Gastroesophageal sphincter (tissue), 4 donors: ENCODE measurements at regions not wholly inside any gene's neighbourhood (a gene's known extent, or its start where the extent isn't known, plus 50 kb on each side); places are given as distances from the start of the nearest gene placed in this dataset.

Experiments used
- ATAC-seq: fragments of 150-250 bp; one replicate; pipeline ENCODE4 v1.9.1; 2016; ENCODE audit warnings: mild to moderate bottlenecking, moderate library complexity
- H3K27ac ChIP-seq, 4 donors: fragments of 200-600 bp; sonication (generic) in 3 of 4; 1 replicate in 3 of 4; 2 replicates in 1 of 4; pipeline ENCODE4 v1.5.1; 2016 to 2019
- H3K27me3 ChIP-seq: fragments of 200-600 bp; sonication (generic); one replicate; pipeline ENCODE4 v1.5.1; 2019
- H3K36me3 ChIP-seq, 2 donors: fragments of 200-600 bp; sonication (generic); one replicate each; pipeline ENCODE4 v1.5.1; 2019; ENCODE audit warnings: control low read depth in 1 of 2
- H3K4me1 ChIP-seq, 3 donors: fragments of 200-600 bp; sonication (generic); 1 replicate in 2 of 3; 2 replicates in 1 of 3; pipeline ENCODE4 v1.5.1; 2016 to 2019; ENCODE audit warnings: control low read depth in 2 of 3
- H3K4me3 ChIP-seq, 2 donors: fragments of 200-600 bp; sonication (generic); one replicate each; pipeline ENCODE4 v1.5.1; 2019; ENCODE audit warnings: mild to moderate bottlenecking in 1 of 2, moderate library complexity in 1 of 2
- H3K9me3 ChIP-seq, 3 donors: fragments of 200-600 bp; sonication (generic); one replicate each; pipeline ENCODE4 v1.5.1; 2017 to 2019; ENCODE audit warnings: control low read depth in 2 of 3
- EP300 ChIP-seq: sonication (generic); formaldehyde crosslinking; IDR thresholded peaks from one replicate; pipeline ENCODE4 v1.6.1; 2017; ENCODE audit warnings: antibody characterized with exemption, mild to moderate bottlenecking
- POLR2A ChIP-seq, 2 donors: fragments of 450-650 bp; IDR thresholded peaks; one replicate each; pipeline ENCODE4 v1.6.1; 2017; ENCODE audit warnings: antibody characterized with exemption in 2 of 2, mild to moderate bottlenecking in 2 of 2, moderate library complexity in 1 of 2
- POLR2AphosphoS5 ChIP-seq: sonication (generic); formaldehyde crosslinking; IDR thresholded peaks from one replicate; pipeline ENCODE4 v1.6.1; 2017; ENCODE audit warnings: antibody characterized with exemption
- WGBS, 2 donors: methylation state at CpG; one replicate each; pipeline ENCODE4 v1.1.5; 2018; ENCODE audit warnings: low coverage in 1 of 2; 5-methylcytosine and 5-hydroxymethylcytosine counted together
- TF ChIP-seq, protein P1 (sequence below), 4 experiments: fragments of 200-600 bp in 2 of 4; fragments of 450-650 bp in 2 of 4; sonication (generic) in 1 of 4; IDR thresholded peaks; one replicate each; pipeline ENCODE4 v1.5.1; 2017 to 2019; ENCODE audit warnings: antibody characterized with exemption in 4 of 4, mild to moderate bottlenecking in 2 of 4, moderate library complexity in 2 of 4

GRCh38 chr5:125256296-125256695, 509.9 kb upstream of the ZNF608 start:
- TF ChIP-seq, protein P1, sequence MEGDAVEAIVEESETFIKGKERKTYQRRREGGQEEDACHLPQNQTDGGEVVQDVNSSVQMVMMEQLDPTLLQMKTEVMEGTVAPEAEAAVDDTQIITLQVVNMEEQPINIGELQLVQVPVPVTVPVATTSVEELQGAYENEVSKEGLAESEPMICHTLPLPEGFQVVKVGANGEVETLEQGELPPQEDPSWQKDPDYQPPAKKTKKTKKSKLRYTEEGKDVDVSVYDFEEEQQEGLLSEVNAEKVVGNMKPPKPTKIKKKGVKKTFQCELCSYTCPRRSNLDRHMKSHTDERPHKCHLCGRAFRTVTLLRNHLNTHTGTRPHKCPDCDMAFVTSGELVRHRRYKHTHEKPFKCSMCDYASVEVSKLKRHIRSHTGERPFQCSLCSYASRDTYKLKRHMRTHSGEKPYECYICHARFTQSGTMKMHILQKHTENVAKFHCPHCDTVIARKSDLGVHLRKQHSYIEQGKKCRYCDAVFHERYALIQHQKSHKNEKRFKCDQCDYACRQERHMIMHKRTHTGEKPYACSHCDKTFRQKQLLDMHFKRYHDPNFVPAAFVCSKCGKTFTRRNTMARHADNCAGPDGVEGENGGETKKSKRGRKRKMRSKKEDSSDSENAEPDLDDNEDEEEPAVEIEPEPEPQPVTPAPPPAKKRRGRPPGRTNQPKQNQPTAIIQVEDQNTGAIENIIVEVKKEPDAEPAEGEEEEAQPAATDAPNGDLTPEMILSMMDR (IDR thresholded peaks at IDR 0.05): no peak
- TF ChIP-seq EP300 (no peak), POLR2A (IDR thresholded peaks at IDR 0.05) (no peak)
- no peak overlapping the region for H3K27ac ChIP-seq
- H3K36me3 ChIP-seq: no peaks in the 10 kb centered on the region
- no peaks in the 10 kb centered on the region for H3K4me1 ChIP-seq
- 89 to 93% methylated on average over 2 to 3 of the region's 3 CpGs for WGBS, 2 donors
- H3K27me3 ChIP-seq: no peaks in the 10 kb centered on the region
- no peak overlapping the region for H3K4me3 ChIP-seq
- peaks cover 0 to 21% (median 0%) of the 10 kb centered on the region in 3 donors for H3K9me3 ChIP-seq
- no peak for ATAC-seq

GRCh38 chr5:125257057-125257972, 510.9 kb upstream of the ZNF608 start:
- Histone ChIP-seq H3K36me3 (no peaks in the 10 kb centered on the region), H3K9me3 (peaks cover 0 to 28% (median 0%) of the 10 kb centered on the region in 3 donors), H3K4me1 (no peaks in the 10 kb centered on the region), H3K27me3 (no peaks in the 10 kb centered on the region), H3K27ac (no peak overlapping the region), H3K4me3 (no peak overlapping the region)
- no peak for TF ChIP-seq EP300
- no peak for TF ChIP-seq POLR2AphosphoS5
- no peak for TF ChIP-seq POLR2A (IDR thresholded peaks at IDR 0.05)
- TF ChIP-seq, protein P1 (IDR thresholded peaks at IDR 0.05): no peak
- ATAC-seq: no peak
- WGBS, 2 donors: 25 to 68% methylated on average over 4 of the region's 4 CpGs

DNA sequence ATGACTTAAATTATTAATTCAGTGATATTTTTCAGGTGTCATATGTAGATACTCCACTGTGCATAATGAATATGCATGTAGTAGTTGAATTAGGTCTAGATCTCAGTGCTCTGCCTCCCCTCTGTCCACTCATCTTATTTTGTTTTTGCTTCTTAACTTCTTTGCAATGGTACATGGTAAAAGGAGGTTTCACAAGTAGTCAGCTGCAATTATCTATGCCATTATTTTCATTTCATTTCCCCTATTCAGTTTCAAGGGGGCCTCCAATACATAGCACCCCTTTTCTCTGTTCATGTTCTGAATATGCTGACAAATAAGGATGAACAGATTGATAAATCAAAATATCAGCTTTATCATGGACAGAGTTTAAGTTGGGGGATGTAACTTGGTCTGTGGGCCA, 511.6 kb upstream of the ZNF608 start:
- TF ChIP-seq EP300 (no peak), POLR2A (IDR thresholded peaks at IDR 0.05) (no peak), POLR2AphosphoS5 (no peak)
- TF ChIP-seq, protein P1 (IDR thresholded peaks at IDR 0.05): no peak
- Histone ChIP-seq H3K27me3 (no peaks in the 10 kb centered on the region), H3K27ac (no peak overlapping the region), H3K9me3 (peaks cover 0 to 28% (median 0%) of the 10 kb centered on the region in 3 donors), H3K36me3 (no peaks in the 10 kb centered on the region), H3K4me1 (no peaks in the 10 kb centered on the region), H3K4me3 (no peak overlapping the region)
- ATAC-seq: no peak

GRCh38 chr5:125258615-125259014, 512.2 kb upstream of the ZNF608 start:
- Histone ChIP-seq H3K9me3 (peaks cover 0 to 24% (median 0%) of the 10 kb centered on the region in 3 donors), H3K27me3 (no peaks in the 10 kb centered on the region), H3K4me1 (no peaks in the 10 kb centered on the region), H3K27ac (no peak overlapping the region), H3K36me3 (no peaks in the 10 kb centered on the region), H3K4me3 (no peak overlapping the region)
- ATAC-seq: no peak
- TF ChIP-seq POLR2A (IDR thresholded peaks at IDR 0.05): no peak
- TF ChIP-seq, protein P1 (IDR thresholded peaks at IDR 0.05): no peak
- no peak for TF ChIP-seq POLR2AphosphoS5
- no peak for TF ChIP-seq EP300
- 37 to 68% methylated on average over 2 of the region's 2 CpGs for WGBS, 2 donors
